GM08714 (cell line): ENCODE measurements at regions not wholly inside any gene's neighbourhood (a gene's known extent, or its start where the extent isn't known, plus 50 kb on each side); places are given as distances from the start of the nearest gene placed in this dataset.
"Not testable (repeated sequence)": the region's sequence is repeated elsewhere in the genome, so short reads cannot be mapped to it uniquely, and the experiment has no call there.

Source experiments
- H3K4me3 ChIP-seq: fragments of 200-500 bp; sonication (Bioruptor generic); 2 replicates; pipeline ENCODE4 v1.5.1; 2014; ENCODE audit warnings: mild to moderate bottlenecking, low read length, inconsistent platforms
- ZNF274 ChIP-seq: IDR thresholded peaks from 2 replicates; pipeline ENCODE4 v1.6.1; 2012; ENCODE audit warnings: mild to moderate bottlenecking, low read depth, low read length

GRCh38 chr1:188769181-188769580 lies 1708.5 kb downstream of the BRINP3 start:
- no peak for TF ChIP-seq ZNF274

GRCh38 chr1:188769936-188770335 lies 1707.7 kb downstream of the BRINP3 start:
- no peak overlapping the region for H3K4me3 ChIP-seq
- no peak for TF ChIP-seq ZNF274

More at GRCh38 chr1:188769181-188769580, 1708.5 kb downstream of the BRINP3 start:
- H3K4me3 ChIP-seq: no peak overlapping the region

- no peak for TF ChIP-seq ZNF274
- no peak overlapping the region for H3K4me3 ChIP-seq
Measured at GRCh38 chr1:188778578-188778977, 1699.1 kb downstream of the BRINP3 start.

- no peak for TF ChIP-seq ZNF274
- no peak overlapping the region for H3K4me3 ChIP-seq
Measured at GRCh38 chr1:188782220-188782841, 1695.3 kb downstream of the BRINP3 start.

- TF ChIP-seq ZNF274: no peak
- H3K4me3 ChIP-seq: no peak overlapping the region
Measured at GRCh38 chr1:188794969-188795368, 1682.7 kb downstream of the BRINP3 start.

- not testable (repeated sequence) for H3K4me3 ChIP-seq
Measured at GRCh38 chr1:188812153-188812552, 1665.5 kb downstream of the BRINP3 start.

- H3K4me3 ChIP-seq: not testable (repeated sequence)
Measured at GRCh38 chr1:188812836-188813573, 1664.7 kb downstream of the BRINP3 start.

- no peak for TF ChIP-seq ZNF274
- H3K4me3 ChIP-seq: no peak overlapping the region
Measured at GRCh38 chr1:188817814-188818213, 1659.8 kb downstream of the BRINP3 start.

- TF ChIP-seq ZNF274: no peak
- H3K4me3 ChIP-seq: no peak overlapping the region
Measured at GRCh38 chr1:188822248-188822647, 1655.4 kb downstream of the BRINP3 start.

- TF ChIP-seq ZNF274: no peak
- no peak overlapping the region for H3K4me3 ChIP-seq
Measured at GRCh38 chr1:188825471-188825870, 1652.2 kb downstream of the BRINP3 start.

- no peak for TF ChIP-seq ZNF274
- no peak overlapping the region for H3K4me3 ChIP-seq
Measured at GRCh38 chr1:188826800-188827199, 1650.9 kb downstream of the BRINP3 start.

- no peak for TF ChIP-seq ZNF274
Measured at GRCh38 chr1:188827400-188827799, 1650.3 kb downstream of the BRINP3 start.

GRCh38 chr1:188841111-188841696 lies 1636.5 kb downstream of the BRINP3 start:
- not testable (repeated sequence) for H3K4me3 ChIP-seq

More at GRCh38 chr1:188827400-188827799, 1650.3 kb downstream of the BRINP3 start:
- no peak overlapping the region for H3K4me3 ChIP-seq

GRCh38 chr1:188846468-188846867 lies 1631.2 kb downstream of the BRINP3 start:
- no peak for TF ChIP-seq ZNF274
- H3K4me3 ChIP-seq: no peak overlapping the region

- no peak overlapping the region for H3K4me3 ChIP-seq
- no peak for TF ChIP-seq ZNF274
Measured at GRCh38 chr1:188857526-188858087, 1620.1 kb downstream of the BRINP3 start.
